HCT116 (cell line): ENCODE measurements at regions not wholly inside any gene's neighbourhood (a gene's known extent, or its start where the extent isn't known, plus 50 kb on each side); places are given as distances from the start of the nearest gene placed in this dataset.

Experiments used
- ATAC-seq: fragments of 200-7000 bp; cut with Tn5 transposase; 2 replicates; pipeline ENCODE4 v1.9.1; 2020; ENCODE audit warnings: mild to moderate bottlenecking, moderate library complexity
- BruUV-seq: library from RNA; stranded (reverse); fragments of 400-500 nt; replicated peaks from 2 replicates; lab custom pipeline; 2021; lab: Mats Ljungman, UMichigan
- CTCF ChIA-PET: fragments of 300-600 bp; sonication (Branson Sonifier 250); formaldehyde crosslinking; loops from one replicate; lab custom pipeline; 2021; ENCODE audit warnings: antibody characterized with exemption; lab: Charles Lee
- POLR2A ChIA-PET: fragments of 300-600, 350-600 bp; sonication (Branson Sonifier 250); formaldehyde crosslinking; loops from one replicate; lab custom pipeline; 2021; ENCODE audit warnings: antibody characterized with exemption; lab: Charles Lee
- RAD21 ChIA-PET, 2 experiments: fragments of 300-600 bp; sonication (Branson Sonifier 250); formaldehyde crosslinking; loops; one replicate each; lab custom pipeline; 2023; ENCODE audit warnings: low total read pairs in 2 of 2; ENCODE audit not compliant: uncharacterized antibody in 2 of 2, unreplicated experiment in 2 of 2, low non-redundant PET in 1 of 2; lab: Charles Lee
- DNase-seq: peaks from one replicate; pipeline ENCODE4 v3.0.0-alpha.2; 2010; ENCODE audit warnings: low read depth, low spot score
- H2AFZ ChIP-seq: fragments of 200-600 bp; shearing (Covaris generic), sonication (generic); 2 replicates; pipeline ENCODE4 v1.6.1; 2017; ENCODE audit warnings: low read depth, mixed run types, mixed read lengths, antibody characterized with exemption, low read length; ENCODE audit not compliant: poor library complexity, severe bottlenecking
- H3K27ac ChIP-seq: 2 replicates; pipeline ENCODE4 v1.5.1; 2012; ENCODE audit warnings: low read depth, low read length
- H3K27me3 ChIP-seq: fragments of 200-600 bp; sonication (generic); 2 replicates; pipeline ENCODE4 v1.6.1; 2016; ENCODE audit warnings: mixed run types, low read length, mixed read lengths; ENCODE audit not compliant: insufficient read depth
- H3K36me3 ChIP-seq, 2 experiments: fragments of 200-500 bp in 1 of 2; fragments of 200-600 bp in 1 of 2; sonication (Bioruptor generic) in 1 of 2; sonication (generic) in 1 of 2; 2 replicates each; pipeline versions ENCODE4 v1.5.1 to v1.6.1; 2014 to 2016; ENCODE audit warnings: low read length in 2 of 2, inconsistent platforms in 1 of 2, mixed read lengths in 1 of 2, mixed run types in 1 of 2; ENCODE audit not compliant: insufficient read depth in 2 of 2, control insufficient read depth in 1 of 2
- H3K4me1 ChIP-seq, 2 experiments: fragments of 200-600 bp in 1 of 2; sonication (generic) in 1 of 2; 2 replicates each; pipeline versions ENCODE4 v1.5.1 to v1.6.1; 2012 to 2017; ENCODE audit warnings: low read length in 2 of 2, inconsistent platforms in 1 of 2, mild to moderate bottlenecking in 1 of 2, mixed read lengths in 1 of 2, mixed run types in 1 of 2, moderate library complexity in 1 of 2; ENCODE audit not compliant: insufficient read depth in 2 of 2, control insufficient read depth in 1 of 2
- H3K4me2 ChIP-seq: fragments of 200-600 bp; sonication (generic); 2 replicates; pipeline ENCODE4 v1.6.1; 2017; ENCODE audit warnings: mixed run types, low read length, mixed read lengths
- H3K4me3 ChIP-seq, 2 experiments: fragments of 200-600 bp in 1 of 2; sonication (generic) in 1 of 2; replicated peaks in 1 of 2; 2 replicates each; pipeline ENCODE4 v1.5.1; 2011 to 2016; ENCODE audit warnings: low read length in 2 of 2, control low read depth in 1 of 2, low read depth in 1 of 2, mild to moderate bottlenecking in 1 of 2, mixed read lengths in 1 of 2, mixed run types in 1 of 2
- H3K79me2 ChIP-seq: fragments of 200-600 bp; sonication (generic); 2 replicates; pipeline ENCODE4 v1.6.1; 2017; ENCODE audit warnings: mild to moderate bottlenecking, mixed run types, low read length, moderate library complexity, mixed read lengths; ENCODE audit not compliant: insufficient read depth
- H3K9ac ChIP-seq: fragments of 200-600 bp; sonication (generic); 2 replicates; pipeline ENCODE4 v1.6.1; 2016; ENCODE audit warnings: low read length, mixed read lengths
- H3K9me2 ChIP-seq: fragments of 200-600 bp; sonication (generic), shearing (Covaris generic); 2 replicates; pipeline ENCODE4 v1.6.1; 2017; ENCODE audit warnings: mixed run types, mild to moderate bottlenecking, moderate library complexity; ENCODE audit not compliant: insufficient read depth
- H3K9me3 ChIP-seq, 2 experiments: fragments of 200-500 bp in 1 of 2; fragments of 200-600 bp in 1 of 2; sonication (Bioruptor generic) in 1 of 2; sonication (generic) in 1 of 2; 2 replicates each; pipeline ENCODE4 v1.6.1; 2014 to 2017; ENCODE audit warnings: low read length in 2 of 2, mixed read lengths in 2 of 2, inconsistent platforms in 1 of 2, low read depth in 1 of 2, mild to moderate bottlenecking in 1 of 2, mixed run types in 1 of 2, moderate library complexity in 1 of 2; ENCODE audit not compliant: control insufficient read depth in 1 of 2, insufficient read depth in 1 of 2
- H4K20me1 ChIP-seq: fragments of 200-600 bp; sonication (generic), shearing (Covaris generic); 2 replicates; pipeline ENCODE4 v1.6.1; 2017; ENCODE audit warnings: mixed run types, mild to moderate bottlenecking, moderate library complexity; ENCODE audit not compliant: insufficient read depth
- ELF1 ChIP-seq: IDR thresholded peaks from 2 replicates; pipeline ENCODE4 v1.6.1; 2012; ENCODE audit warnings: low read depth, borderline replicate concordance
- EZH2phosphoT487 ChIP-seq: fragments of 200-600 bp; IDR thresholded peaks from 2 replicates; pipeline ENCODE4 v1.6.1; 2018; ENCODE audit warnings: antibody characterized with exemption, borderline replicate concordance
- JUND ChIP-seq: IDR thresholded peaks from 2 replicates; pipeline ENCODE4 v1.6.1; 2012
- POLR2AphosphoS5 ChIP-seq: IDR thresholded peaks from 2 replicates; pipeline ENCODE4 v1.6.1; 2011; ENCODE audit warnings: mild to moderate bottlenecking, low read depth, low read length, moderate library complexity
- SIN3A ChIP-seq: IDR thresholded peaks from 2 replicates; pipeline ENCODE4 v1.6.1; 2012; ENCODE audit warnings: low read depth
- TCF7L2 ChIP-seq: IDR thresholded peaks from 2 replicates; pipeline ENCODE4 v1.7.0; 2011; ENCODE audit warnings: borderline replicate concordance, inconsistent platforms; ENCODE audit not compliant: insufficient read depth, insufficient read length; ENCODE audit errors: extremely low read depth
- ZFX ChIP-seq: fragments of 450-650 bp; IDR thresholded peaks from 2 replicates; pipeline ENCODE4 v1.6.1; 2017
- intact Hi-C: fragments of 100-400 bp; cut with micrococcal nuclease; formaldehyde crosslinking; loops from 2 replicates; pipeline ENCODE4 v1.10.0; 2022
- TF ChIP-seq, protein P1 (sequence below), 3 experiments: fragments of 200-600 bp in 1 of 3; sonication (generic) in 1 of 3; IDR thresholded peaks in 2 of 3; conservative IDR thresholded peaks in 1 of 3; 2 replicates each; pipeline ENCODE4 v1.5.1; 2012 to 2017; ENCODE audit warnings: low read depth in 2 of 3, low read length in 2 of 3, antibody characterized with exemption in 1 of 3, borderline replicate concordance in 1 of 3, control low read depth in 1 of 3, mild to moderate bottlenecking in 1 of 3, mixed read lengths in 1 of 3, mixed run types in 1 of 3, moderate library complexity in 1 of 3; ENCODE audit not compliant: insufficient read depth in 1 of 3

DNA sequence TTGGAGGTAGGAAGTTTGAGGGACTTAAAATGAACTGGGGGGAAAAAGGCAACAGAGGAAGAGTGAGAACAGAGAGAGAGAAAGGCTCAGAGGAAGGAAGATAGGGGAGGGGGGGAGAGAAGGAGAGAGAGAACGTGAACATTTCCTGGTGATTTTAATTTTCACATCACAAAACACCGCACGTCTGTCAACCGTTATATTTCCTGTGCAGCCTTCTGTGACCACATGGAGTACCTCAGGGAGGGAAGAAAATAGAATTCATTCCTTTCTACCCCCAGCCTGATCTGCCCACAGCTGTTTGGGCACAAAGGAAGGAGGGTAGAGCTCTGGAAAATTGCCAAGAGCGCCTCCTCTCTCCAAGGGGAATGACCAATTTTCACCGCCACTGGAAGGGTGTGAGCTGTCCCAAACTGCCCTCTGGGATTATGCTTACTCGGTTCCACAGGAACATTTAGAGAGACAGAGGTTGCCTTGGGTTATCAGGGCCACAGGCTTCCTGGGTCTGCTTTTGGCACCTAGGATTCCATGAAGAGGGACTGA lies 135.7 kb upstream of the MAMLD1 start:
- Histone ChIP-seq H3K27me3 (no peaks in the 10 kb centered on the region), H3K4me2 (no peak overlapping the region), H3K36me3 (no peaks in the 10 kb centered on the region), H4K20me1 (no peaks in the 10 kb centered on the region)
- no TSS peak for BruUV-seq
- RAD21 ChIA-PET: no interaction called here
- DNase-seq: no peak
- no peak for TF ChIP-seq SIN3A
- no peak for TF ChIP-seq POLR2AphosphoS5
- no peak for TF ChIP-seq ELF1
- TF ChIP-seq, all 23 proteins: peak for 0
- intact Hi-C loops: no loop called here
- Histone ChIP-seq H3K4me1 (no peaks in the 10 kb centered on the region), H2AFZ (no peak overlapping the region), H3K9me2 (no peaks in the 10 kb centered on the region), H3K27ac (no peak overlapping the region), H3K4me3 (no peak overlapping the region), H3K9ac (no peak overlapping the region), H3K79me2 (no peaks in the 10 kb centered on the region), H3K9me3 (no peaks in the 10 kb centered on the region)
- ChIA-PET POLR2A (no interaction called here), CTCF (no interaction called here)
- no peak for ATAC-seq

- H3K79me2 ChIP-seq: no peaks in the 10 kb centered on the region
- H3K9me3 ChIP-seq: no peaks in the 10 kb centered on the region
- H3K36me3 ChIP-seq: no peaks in the 10 kb centered on the region
- no peaks in the 10 kb centered on the region for H4K20me1 ChIP-seq
- TF ChIP-seq ZFX: no peak
- no peak for TF ChIP-seq JUND
- TF ChIP-seq, protein P1, sequence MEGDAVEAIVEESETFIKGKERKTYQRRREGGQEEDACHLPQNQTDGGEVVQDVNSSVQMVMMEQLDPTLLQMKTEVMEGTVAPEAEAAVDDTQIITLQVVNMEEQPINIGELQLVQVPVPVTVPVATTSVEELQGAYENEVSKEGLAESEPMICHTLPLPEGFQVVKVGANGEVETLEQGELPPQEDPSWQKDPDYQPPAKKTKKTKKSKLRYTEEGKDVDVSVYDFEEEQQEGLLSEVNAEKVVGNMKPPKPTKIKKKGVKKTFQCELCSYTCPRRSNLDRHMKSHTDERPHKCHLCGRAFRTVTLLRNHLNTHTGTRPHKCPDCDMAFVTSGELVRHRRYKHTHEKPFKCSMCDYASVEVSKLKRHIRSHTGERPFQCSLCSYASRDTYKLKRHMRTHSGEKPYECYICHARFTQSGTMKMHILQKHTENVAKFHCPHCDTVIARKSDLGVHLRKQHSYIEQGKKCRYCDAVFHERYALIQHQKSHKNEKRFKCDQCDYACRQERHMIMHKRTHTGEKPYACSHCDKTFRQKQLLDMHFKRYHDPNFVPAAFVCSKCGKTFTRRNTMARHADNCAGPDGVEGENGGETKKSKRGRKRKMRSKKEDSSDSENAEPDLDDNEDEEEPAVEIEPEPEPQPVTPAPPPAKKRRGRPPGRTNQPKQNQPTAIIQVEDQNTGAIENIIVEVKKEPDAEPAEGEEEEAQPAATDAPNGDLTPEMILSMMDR (IDR thresholded peaks at IDR 0.05 in 2 of 3, conservative IDR thresholded peaks at IDR 0.05 in 1 of 3; ENCODE audit: borderline replicate concordance in 1 of 3, insufficient read depth in 1 of 3, low read depth in 2 of 3, low read length in 2 of 3): no peak
- TF ChIP-seq EZH2phosphoT487: no peak
- TF ChIP-seq TCF7L2: no peak
- intact Hi-C loops: no loop called here
- H2AFZ ChIP-seq: no peak overlapping the region
- ChIA-PET POLR2A (no interaction called here), CTCF (no interaction called here), RAD21 (no interaction called here)
- no peaks in the 10 kb centered on the region for H3K9me2 ChIP-seq
- H3K27ac ChIP-seq: no peak overlapping the region
- H3K4me2 ChIP-seq: no peak overlapping the region
- H3K9ac ChIP-seq: no peak overlapping the region
- no TSS peak for BruUV-seq
- H3K4me3 ChIP-seq: no peak overlapping the region
- ATAC-seq (no peak), DNase-seq (no peak)
- H3K4me1 ChIP-seq: no peaks in the 10 kb centered on the region
- no peaks in the 10 kb centered on the region for H3K27me3 ChIP-seq
Observed at GRCh38 chrX:150227873-150228410, 135.2 kb upstream of the MAMLD1 start.
